ENCODE measurements at regions not wholly inside any gene's neighbourhood (a gene's known extent, or its start where the extent isn't known, plus 50 kb on each side); places are given as distances from the start of the nearest gene placed in this dataset.

DNA sequence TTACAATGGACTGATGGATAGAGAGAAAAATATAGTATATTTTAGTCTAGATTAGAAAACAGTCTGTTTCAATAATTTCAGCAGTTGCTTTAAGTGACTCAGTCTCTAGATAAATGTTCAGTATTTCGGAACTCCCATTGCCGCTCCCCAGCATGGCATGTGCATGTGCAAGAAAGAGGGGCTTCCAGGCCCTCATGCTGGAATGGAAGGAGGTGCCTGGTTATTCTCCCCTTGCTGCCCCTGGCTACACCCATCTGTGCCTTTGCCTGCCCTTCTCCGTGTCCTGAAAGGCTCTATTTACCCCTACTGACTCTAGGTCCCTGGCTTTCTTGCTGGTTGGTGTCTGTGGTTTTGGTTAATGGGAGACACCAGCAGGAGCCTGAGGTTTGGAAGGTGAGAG lies 115.7 kb upstream of the IFNGR1 start:
- Histone ChIP-seq H3K36me3 (ENCODE audit: insufficient read depth, low read length, poor library complexity, severe bottlenecking) (no peaks in the 10 kb centered on the region), H3K4me3 (ENCODE audit: low read depth, low read length, poor library complexity, severe bottlenecking) (no peak overlapping the region), H3K27ac (ENCODE audit: low read depth, low read length, poor library complexity, severe bottlenecking) (no peak overlapping the region), H3K27me3 (replicated peaks; ENCODE audit: insufficient read depth, low read depth, low read length, poor library complexity) (no peaks in the 10 kb centered on the region), H3K9me3 (ENCODE audit: low read depth, low read length, poor library complexity, severe bottlenecking) (no peaks in the 10 kb centered on the region), H3K4me1 (ENCODE audit: insufficient read depth, low read length, poor library complexity, severe bottlenecking) (no peaks in the 10 kb centered on the region)
- ChIA-PET CTCF (no interaction called here), POLR2A (ENCODE audit: low non-redundant PET) (no interaction called here)
- TF ChIP-seq, protein P1, sequence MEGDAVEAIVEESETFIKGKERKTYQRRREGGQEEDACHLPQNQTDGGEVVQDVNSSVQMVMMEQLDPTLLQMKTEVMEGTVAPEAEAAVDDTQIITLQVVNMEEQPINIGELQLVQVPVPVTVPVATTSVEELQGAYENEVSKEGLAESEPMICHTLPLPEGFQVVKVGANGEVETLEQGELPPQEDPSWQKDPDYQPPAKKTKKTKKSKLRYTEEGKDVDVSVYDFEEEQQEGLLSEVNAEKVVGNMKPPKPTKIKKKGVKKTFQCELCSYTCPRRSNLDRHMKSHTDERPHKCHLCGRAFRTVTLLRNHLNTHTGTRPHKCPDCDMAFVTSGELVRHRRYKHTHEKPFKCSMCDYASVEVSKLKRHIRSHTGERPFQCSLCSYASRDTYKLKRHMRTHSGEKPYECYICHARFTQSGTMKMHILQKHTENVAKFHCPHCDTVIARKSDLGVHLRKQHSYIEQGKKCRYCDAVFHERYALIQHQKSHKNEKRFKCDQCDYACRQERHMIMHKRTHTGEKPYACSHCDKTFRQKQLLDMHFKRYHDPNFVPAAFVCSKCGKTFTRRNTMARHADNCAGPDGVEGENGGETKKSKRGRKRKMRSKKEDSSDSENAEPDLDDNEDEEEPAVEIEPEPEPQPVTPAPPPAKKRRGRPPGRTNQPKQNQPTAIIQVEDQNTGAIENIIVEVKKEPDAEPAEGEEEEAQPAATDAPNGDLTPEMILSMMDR (conservative IDR thresholded peaks at IDR 0.05; ENCODE audit: low read depth, low read length): no peak
- no peak for TF ChIP-seq EZH2 (IDR thresholded peaks at IDR 0.05; ENCODE audit: borderline replicate concordance, low read depth, low read length, poor library complexity, severe bottlenecking)
- DNase-seq (ENCODE audit: low spot score): no peak
- no TSS peak for BruUV-seq (replicated peaks)
- intact Hi-C loops (cut with micrococcal nuclease; ENCODE audit: unreplicated experiment): no loop called here

DNA sequence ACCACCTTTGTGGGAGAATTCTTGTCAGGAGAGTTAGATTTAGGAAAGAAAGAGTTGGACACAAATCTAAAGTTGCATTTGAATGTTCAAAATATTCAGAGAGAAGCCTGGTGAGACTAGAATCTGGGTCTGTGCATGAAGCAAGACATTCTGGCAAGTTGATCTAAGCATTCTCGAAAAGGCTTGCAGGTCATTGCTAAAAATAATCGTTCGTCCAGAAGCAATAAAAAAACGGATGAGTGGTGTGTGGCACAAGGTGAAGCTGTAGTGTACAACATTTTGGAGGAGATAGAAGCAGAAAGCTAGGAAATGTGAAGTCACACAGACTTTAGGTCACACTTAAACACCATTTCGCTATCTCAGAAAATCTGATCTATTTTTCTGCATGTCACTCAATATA lies 114.9 kb upstream of the IFNGR1 start:
- no peak for DNase-seq (ENCODE audit: low spot score)
- no TSS peak for BruUV-seq (replicated peaks)
- Histone ChIP-seq H3K36me3 (ENCODE audit: insufficient read depth, low read length, poor library complexity, severe bottlenecking) (no peaks in the 10 kb centered on the region), H3K4me1 (ENCODE audit: insufficient read depth, low read length, poor library complexity, severe bottlenecking) (no peaks in the 10 kb centered on the region), H3K9me3 (ENCODE audit: low read depth, low read length, poor library complexity, severe bottlenecking) (no peaks in the 10 kb centered on the region), H3K4me3 (ENCODE audit: low read depth, low read length, poor library complexity, severe bottlenecking) (no peak overlapping the region), H3K27me3 (replicated peaks; ENCODE audit: insufficient read depth, low read depth, low read length, poor library complexity) (no peaks in the 10 kb centered on the region), H3K27ac (ENCODE audit: low read depth, low read length, poor library complexity, severe bottlenecking) (no peak overlapping the region)
- intact Hi-C loops (cut with micrococcal nuclease; ENCODE audit: unreplicated experiment): no loop called here
- CTCF ChIA-PET: no interaction called here
- POLR2A ChIA-PET (ENCODE audit: low non-redundant PET): no interaction called here
- TF ChIP-seq EZH2 (IDR thresholded peaks at IDR 0.05; ENCODE audit: borderline replicate concordance, low read depth, low read length, poor library complexity, severe bottlenecking): no peak
- TF ChIP-seq, protein P1 (conservative IDR thresholded peaks at IDR 0.05; ENCODE audit: low read depth, low read length): no peak

DNA sequence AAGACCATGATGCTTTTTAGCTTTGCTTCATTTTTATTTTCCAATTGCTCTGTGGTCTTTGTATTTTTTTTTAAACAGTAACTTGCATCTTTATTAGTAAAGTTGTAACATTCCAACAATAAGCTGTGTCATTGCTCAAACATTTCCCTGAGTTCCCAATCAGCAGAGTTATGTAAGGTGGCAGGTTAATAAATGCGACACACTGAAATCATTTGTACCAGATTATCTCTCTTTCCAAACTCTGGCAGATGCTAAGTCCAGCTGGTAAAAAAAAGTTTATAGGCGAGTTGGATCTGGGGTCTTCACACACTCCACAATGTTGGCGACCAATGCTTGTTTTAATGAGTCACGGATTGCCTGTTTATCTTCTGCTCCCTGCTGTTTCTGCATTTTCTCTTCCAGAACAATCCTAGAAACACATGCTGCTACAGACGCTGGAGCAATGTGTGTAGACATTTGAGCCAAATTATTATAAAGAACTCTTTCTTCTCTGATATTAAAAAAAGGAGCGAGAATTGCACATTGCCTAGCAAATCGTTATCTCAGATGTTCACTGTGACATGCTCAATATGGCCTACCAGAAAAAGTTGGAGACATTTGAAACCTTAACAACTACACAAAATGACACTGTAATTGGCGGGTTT lies 113.6 kb upstream of the IFNGR1 start:
- ChIA-PET CTCF (no interaction called here), POLR2A (ENCODE audit: low non-redundant PET) (interaction anchor here (0.6 kb wide), 1 partner anchor 661 kb away, joined by 5 read pairs; no protein-coding TSS in a partner anchor)
- Histone ChIP-seq H3K27me3 (replicated peaks; ENCODE audit: insufficient read depth, low read depth, low read length, poor library complexity) (no peaks in the 10 kb centered on the region), H3K4me1 (ENCODE audit: insufficient read depth, low read length, poor library complexity, severe bottlenecking) (no peaks in the 10 kb centered on the region), H3K9me3 (ENCODE audit: low read depth, low read length, poor library complexity, severe bottlenecking) (no peaks in the 10 kb centered on the region), H3K27ac (ENCODE audit: low read depth, low read length, poor library complexity, severe bottlenecking) (no peak overlapping the region), H3K4me3 (ENCODE audit: low read depth, low read length, poor library complexity, severe bottlenecking) (no peak overlapping the region), H3K36me3 (ENCODE audit: insufficient read depth, low read length, poor library complexity, severe bottlenecking) (no peaks in the 10 kb centered on the region)
- DNase-seq (ENCODE audit: low spot score): peak; percentile 11
- BruUV-seq (replicated peaks): no TSS peak
- no peak for TF ChIP-seq EZH2 (IDR thresholded peaks at IDR 0.05; ENCODE audit: borderline replicate concordance, low read depth, low read length, poor library complexity, severe bottlenecking)
- TF ChIP-seq, protein P1 (conservative IDR thresholded peaks at IDR 0.05; ENCODE audit: low read depth, low read length): no peak
- intact Hi-C loops (cut with micrococcal nuclease; ENCODE audit: unreplicated experiment): no loop called here
